Fibroblast of mammary gland (primary cell): ENCODE measurements at regions not wholly inside any gene's neighbourhood (a gene's known extent, or its start where the extent isn't known, plus 50 kb on each side); places are given as distances from the start of the nearest gene placed in this dataset.
"Not testable (repeated sequence)": the region's sequence is repeated elsewhere in the genome, so short reads cannot be mapped to it uniquely, and the experiment has no call there.

Source experiments
- DNase-seq: peaks from one replicate; pipeline ENCODE4 v3.0.0-alpha.2; 2010; ENCODE audit warnings: low read depth
- H3K4me3 ChIP-seq: 2 replicates; pipeline ENCODE4 v1.5.1; 2011; ENCODE audit warnings: low read depth, mild to moderate bottlenecking, low read length, moderate library complexity; ENCODE audit not compliant: control insufficient read depth

DNA sequence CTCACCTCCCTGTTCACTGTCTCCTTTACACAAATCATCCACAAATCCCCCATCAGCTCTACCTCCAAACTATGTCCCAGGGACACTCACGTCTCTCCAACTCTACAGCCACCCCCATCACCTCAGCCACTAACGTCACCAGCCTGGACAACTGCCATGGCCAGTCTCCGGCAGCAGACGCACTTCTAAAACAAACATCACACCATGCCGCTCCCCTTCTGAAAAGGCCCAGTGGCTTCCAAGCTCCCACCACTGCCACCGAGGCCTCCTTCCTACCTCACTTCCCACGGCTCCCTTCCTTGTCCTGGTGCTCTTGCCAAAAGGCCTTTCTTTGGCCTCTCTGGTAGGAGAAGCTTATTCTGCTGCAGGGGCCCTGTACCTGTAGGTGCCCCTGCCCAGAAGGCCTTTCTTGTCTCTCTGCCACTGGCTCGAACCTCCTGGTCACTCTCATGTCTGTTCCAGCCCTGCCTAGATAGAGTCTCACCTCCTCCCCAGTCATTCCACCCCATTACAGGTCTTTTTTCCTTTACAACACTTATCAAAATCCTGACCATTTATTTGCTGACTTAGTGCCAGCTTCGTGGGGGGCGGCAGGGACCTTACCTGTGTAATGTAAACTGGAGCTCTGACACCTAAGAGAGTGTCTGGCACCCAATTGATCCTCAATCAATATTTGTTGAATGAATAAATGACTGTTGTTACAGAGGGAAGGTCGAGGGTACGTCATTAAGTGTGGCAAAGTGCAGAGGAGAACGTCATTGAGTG lies 304.2 kb downstream of the GOLGA6L6 start:
- not testable (repeated sequence) for DNase-seq, H3K4me3 ChIP-seq

- H3K4me3 ChIP-seq, DNase-seq: not testable (repeated sequence)
These were observed 305.9 kb downstream of the GOLGA6L6 start for GRCh38 chr15:20235728-20236127.

DNA sequence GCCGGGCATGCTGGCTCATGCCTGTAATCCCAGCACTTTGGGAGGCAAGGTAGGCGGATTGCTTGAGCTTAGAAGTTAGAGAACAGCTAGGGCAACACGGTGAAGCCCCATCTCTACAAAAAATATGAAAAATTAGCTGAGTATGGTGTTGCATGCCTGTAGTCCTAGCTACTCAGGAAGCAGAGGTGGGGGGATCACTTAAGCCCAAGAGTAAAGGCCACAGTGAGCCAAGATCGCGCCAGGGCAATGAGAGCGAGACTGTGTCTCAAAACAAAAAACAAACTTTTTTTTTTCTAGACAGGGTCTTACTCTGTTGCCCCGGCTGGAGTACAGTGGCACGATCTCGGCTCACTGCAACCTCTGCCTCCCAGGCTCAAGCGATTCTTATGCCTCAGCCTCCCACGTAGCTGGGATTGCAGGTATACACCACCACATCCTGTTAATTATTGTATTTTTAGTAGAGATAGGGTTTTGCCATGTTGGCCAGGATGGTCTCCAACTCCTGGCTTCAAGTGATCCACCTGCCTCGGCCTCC lies 307.5 kb downstream of the GOLGA6L6 start:
- not testable (repeated sequence) for H3K4me3 ChIP-seq, DNase-seq

DNA sequence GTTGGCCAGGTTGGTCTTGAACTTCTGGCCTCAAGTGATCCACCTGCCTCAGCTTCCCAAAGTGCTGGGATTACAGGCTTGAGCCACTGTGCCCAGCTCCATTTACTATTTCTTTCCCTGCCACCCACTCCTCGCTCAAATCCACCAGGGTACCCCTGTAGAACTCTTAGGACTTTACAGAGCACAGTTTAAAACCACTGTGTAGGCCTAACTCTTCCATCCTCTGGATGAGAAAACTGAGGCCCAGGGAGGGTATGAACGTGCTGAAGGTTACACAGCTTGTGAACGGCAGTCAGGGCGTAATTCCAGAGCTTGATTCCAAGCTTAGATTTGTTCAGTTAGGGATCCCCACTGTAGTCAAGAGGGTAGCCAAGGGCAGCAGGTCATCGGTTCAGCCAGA lies 309.1 kb downstream of the GOLGA6L6 start:
- H3K4me3 ChIP-seq, DNase-seq: not testable (repeated sequence)

- not testable (repeated sequence) for DNase-seq, H3K4me3 ChIP-seq
These were observed 310.9 kb downstream of the GOLGA6L6 start for GRCh38 chr15:20230656-20231055.

DNA sequence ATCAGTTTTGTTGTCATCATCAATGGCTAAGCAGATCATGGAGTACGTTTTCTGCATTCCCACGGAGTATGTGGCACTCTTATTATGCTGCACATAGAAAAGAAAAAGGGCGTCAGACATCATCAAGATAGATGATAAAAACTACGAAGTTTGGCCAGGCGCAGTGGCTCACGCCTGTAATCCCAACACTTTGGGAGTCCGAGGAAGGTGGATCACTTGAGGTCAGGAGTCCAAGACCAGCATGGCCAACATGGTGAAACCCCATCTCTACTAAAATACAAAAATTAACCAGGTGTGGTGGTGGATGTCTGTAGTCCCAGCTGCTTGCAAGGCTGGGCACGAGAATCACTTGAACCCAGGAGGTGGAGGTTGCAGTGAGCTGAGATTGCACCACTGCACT lies 312.8 kb downstream of the GOLGA6L6 start:
- DNase-seq, H3K4me3 ChIP-seq: not testable (repeated sequence)

- not testable (repeated sequence) for DNase-seq, H3K4me3 ChIP-seq
These were observed 314.3 kb downstream of the GOLGA6L6 start for GRCh38 chr15:20227119-20227853.

DNA sequence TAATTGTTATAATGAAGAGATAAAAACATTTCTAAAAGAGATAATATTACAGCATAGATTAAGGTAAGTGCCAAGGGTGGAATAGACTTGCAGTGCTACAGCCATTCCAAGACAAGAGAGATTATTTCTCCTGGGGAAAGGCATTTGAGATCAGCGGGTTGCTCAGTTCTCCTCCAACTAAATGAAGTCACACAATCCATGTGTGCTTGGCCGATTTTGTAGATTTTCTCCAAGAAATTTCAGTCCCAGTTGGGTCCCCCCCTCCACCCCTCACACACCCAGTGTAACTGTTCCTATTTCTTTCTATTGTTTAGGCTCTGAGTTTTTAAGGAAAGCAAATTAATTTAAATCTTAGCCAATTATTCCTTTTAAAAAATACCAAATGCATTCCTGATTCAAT lies 315.1 kb downstream of the GOLGA6L6 start:
- DNase-seq, H3K4me3 ChIP-seq: not testable (repeated sequence)

DNA sequence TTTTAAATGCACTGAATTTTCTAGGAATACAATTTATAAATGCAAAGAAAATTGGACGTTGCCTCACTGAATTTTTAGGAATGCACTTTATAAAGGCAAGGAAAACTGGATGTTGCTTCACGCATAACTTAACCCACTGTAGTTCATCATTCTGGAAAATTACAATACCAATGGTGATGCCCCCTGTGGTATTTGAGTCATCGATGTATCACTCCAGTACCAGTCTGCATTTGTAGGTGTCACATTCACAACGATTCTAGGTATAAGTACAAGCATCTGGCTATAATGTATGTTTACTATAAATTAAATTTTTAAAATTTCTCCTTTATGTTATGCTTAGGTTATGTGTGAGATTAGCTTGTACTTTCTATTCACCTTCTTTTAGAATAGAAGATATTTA lies 320.5 kb downstream of the GOLGA6L6 start:
- not testable (repeated sequence) for DNase-seq

GRCh38 chr15:20219171-20219570 lies 322.4 kb downstream of the GOLGA6L6 start:
- not testable (repeated sequence) for DNase-seq

More for the DNA sequence above, 320.5 kb downstream of the GOLGA6L6 start:
- not testable (repeated sequence) for H3K4me3 ChIP-seq

DNA sequence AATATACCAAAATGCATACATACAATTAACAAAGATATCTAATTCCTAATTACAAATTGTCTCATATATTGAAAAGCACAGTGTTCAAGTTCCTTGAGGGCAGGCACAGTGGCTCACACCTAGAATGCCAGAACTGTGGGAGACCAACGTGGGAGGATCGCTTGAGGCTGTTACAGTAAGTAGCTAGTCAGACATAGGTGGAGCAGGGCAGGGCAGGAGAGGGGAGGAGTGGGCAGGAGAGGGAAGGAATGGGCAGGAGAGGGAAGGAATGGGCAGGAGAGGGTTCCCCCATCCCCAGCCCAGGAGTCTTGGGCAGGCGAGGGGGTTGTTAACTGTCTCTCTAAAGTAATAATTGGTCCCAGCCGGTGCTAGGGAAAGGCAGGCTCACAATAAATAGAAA lies 325.9 kb downstream of the GOLGA6L6 start:
- DNase-seq, H3K4me3 ChIP-seq: not testable (repeated sequence)

More at GRCh38 chr15:20219171-20219570, 322.4 kb downstream of the GOLGA6L6 start:
- H3K4me3 ChIP-seq = not testable (repeated sequence)

DNA sequence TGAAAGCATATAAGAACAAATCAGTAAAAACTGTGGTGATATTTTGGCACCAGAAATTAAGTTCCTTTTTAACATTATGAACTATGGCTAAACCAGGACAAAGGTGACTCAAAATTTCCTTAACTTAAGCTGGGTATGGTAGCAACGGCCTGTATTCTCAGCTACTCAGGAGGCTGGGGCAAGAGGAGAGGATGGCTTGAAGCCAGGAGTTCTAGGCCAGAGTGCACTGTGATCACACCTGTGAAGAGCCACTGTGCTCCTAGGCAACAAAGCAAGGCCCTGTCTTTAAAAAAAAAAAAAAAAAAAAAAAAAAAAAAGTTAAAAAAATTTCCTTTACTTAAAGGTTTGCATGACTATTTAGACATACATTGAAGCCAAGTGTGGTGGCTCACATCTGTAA lies 327.5 kb downstream of the GOLGA6L6 start:
- DNase-seq = not testable (repeated sequence)

DNA sequence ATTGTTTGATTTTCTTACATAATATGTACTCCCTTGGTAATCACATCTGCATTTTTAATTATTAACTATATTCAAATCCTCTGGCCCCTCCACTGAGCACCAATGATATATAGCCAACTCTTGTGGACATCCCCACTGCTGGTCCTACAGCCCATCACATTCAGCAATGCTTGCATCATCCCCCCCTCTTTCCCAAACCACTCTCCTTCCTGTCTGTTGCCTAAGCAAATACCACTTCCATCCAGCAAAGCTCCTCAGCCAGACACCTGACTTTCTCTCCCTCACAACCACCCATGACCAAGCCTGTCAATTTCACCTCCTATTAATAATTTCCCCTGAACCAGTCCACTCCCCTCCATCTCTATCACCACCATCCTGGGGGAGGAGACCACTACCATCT lies 330.1 kb downstream of the GOLGA6L6 start:
- H3K4me3 ChIP-seq, DNase-seq: not testable (repeated sequence)

More for the DNA sequence above, 327.5 kb downstream of the GOLGA6L6 start:
- H3K4me3 ChIP-seq = not testable (repeated sequence)

DNA sequence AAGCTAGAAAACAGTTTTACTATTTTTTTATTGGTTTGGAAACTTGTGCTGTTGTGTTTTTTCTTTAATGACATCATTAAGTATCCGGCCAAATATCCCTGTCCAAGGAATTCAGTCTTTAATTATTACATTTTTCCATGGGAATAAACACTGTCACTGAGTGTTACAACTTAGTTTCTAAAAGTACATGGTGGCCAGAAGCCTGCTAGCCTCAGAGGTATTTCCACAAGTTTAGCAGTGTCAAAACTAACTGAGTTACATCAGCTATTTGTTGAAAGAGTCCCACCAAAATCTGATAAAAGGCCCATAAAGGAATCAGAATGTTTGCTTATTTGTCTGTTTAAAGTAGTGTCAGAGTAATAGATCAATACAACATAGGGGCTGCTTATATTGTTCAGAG lies 331.6 kb downstream of the GOLGA6L6 start:
- not testable (repeated sequence) for H3K4me3 ChIP-seq, DNase-seq

- not testable (repeated sequence) for H3K4me3 ChIP-seq, DNase-seq
These were observed 334.0 kb downstream of the GOLGA6L6 start for GRCh38 chr15:20207607-20208006.

GRCh38 chr15:20207198-20207597 lies 334.4 kb downstream of the GOLGA6L6 start:
- not testable (repeated sequence) for H3K4me3 ChIP-seq

GRCh38 chr15:20204177-20204866 lies 337.3 kb downstream of the GOLGA6L6 start:
- DNase-seq, H3K4me3 ChIP-seq: not testable (repeated sequence)

More at GRCh38 chr15:20207198-20207597, 334.4 kb downstream of the GOLGA6L6 start:
- DNase-seq = not testable (repeated sequence)

GRCh38 chr15:20203649-20204150 lies 337.9 kb downstream of the GOLGA6L6 start:
- H3K4me3 ChIP-seq, DNase-seq: not testable (repeated sequence)
